IPS DF 4.7 (cell line): ENCODE measurements at regions not wholly inside any gene's neighbourhood (a gene's known extent, or its start where the extent isn't known, plus 50 kb on each side); places are given as distances from the start of the nearest gene placed in this dataset.

Source experiments
- DNase-seq: peaks from one replicate; pipeline ENCODE4 v3.0.0-alpha.2; 2013; ENCODE audit warnings: low spot score; ENCODE audit errors: extremely low read depth

GRCh38 chr10:43882711-43883110 is 234.0 kb upstream of the ZNF32 start:
- DNase-seq: no peak

DNA sequence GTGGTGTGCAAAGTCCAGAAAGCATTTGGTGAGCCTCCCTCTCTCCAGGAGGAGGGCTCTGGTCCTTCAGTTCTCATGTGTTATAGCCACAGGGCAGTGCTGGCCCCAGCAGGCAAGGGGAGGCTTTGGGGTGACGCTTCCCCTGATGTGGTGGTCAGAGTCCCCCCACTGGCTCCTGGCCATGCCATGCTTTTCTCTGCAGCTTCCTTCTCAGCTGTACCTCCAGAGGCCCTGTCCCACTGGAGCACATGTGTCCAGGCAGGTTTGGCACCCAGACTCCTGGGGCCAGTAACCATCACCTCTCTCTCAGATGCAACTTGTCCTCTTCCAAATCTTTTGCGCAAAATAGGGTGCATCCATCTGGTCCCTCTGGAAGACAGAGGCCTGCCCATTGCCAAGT is 233.0 kb upstream of the ZNF32 start:
- no peak for DNase-seq

- DNase-seq: no peak
Measured at GRCh38 chr10:43880160-43880559, 231.5 kb upstream of the ZNF32 start.

DNA sequence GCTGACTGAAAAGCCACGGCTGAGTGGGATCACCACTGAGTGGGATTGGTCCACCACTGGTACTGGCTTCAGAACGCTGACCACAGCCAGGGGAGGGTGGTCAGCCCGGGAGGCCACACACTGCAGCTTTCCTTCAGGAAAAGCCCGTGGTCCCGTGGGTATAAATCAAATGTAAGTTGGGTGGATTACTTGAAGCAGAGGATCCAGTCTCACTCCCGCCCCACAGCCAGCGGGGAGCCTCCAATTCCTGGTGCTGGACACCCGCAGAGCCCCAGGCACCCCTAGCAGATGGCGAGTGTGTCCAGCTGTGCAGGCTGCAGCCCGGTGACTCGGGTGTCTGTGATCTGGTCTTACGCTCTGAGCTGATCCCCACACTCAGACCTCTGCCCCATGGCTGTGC is 231.1 kb upstream of the ZNF32 start:
- DNase-seq: no peak

DNA sequence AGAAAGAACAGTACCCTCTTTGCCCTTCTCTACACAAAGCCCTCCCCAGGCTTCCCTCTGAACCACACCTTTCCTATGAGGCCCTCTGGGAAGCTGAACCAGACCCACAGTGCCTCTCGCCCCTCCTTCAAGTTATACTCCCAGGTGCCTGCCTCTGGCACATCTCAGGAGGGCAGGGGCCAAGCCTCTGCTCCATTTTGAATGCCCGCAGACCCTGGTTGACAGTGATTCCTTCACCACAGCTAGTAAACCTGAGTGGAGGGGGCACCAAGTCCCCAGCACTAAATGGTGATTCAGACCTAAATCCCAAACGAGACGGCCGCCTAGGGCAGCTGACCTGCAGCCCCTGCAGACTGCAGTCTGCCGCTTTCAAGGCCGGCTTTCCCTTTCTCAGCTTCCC is 230.5 kb upstream of the ZNF32 start:
- no peak for DNase-seq

DNA sequence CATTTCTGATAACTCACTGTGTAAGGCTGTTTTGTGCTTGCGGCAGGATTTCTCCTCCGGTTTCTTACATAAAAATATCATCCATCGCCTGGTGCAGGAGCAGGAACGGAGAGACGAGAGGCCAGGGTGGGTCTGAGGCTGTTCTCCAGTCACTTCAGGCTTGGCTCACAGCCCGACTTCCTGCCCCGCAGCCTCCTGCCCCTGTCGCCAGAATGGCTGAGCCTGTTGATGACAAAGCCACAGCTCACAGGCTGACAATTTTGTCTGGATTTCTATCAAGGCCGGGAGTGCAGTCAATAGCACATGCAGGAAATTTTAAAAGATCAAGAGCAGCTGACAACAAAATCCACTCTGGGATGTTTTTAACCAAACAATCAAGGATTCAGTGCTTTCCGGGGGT is 229.7 kb upstream of the ZNF32 start:
- DNase-seq: no peak

DNA sequence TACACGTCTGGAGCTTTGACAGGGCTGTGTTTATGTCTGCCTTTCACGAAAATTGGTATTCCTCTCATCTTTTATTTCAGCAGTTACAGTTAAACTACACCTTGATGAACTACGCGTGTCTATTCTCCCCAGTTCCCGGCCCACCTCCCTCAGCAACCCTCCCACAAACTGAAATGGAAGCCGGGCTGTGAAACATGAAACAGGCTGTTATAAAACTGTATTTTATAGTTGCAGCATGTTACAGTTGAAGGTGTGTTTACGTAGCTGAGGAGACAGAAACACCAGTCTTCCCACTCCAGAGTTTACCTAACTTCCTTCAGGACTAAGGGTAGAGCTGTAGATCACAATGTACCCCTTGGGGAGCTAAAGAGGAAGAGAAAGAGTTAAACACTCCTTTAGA is 228.3 kb upstream of the ZNF32 start:
- no peak for DNase-seq

- no peak for DNase-seq
Measured at GRCh38 chr10:43874984-43875383, 226.3 kb upstream of the ZNF32 start.

DNA sequence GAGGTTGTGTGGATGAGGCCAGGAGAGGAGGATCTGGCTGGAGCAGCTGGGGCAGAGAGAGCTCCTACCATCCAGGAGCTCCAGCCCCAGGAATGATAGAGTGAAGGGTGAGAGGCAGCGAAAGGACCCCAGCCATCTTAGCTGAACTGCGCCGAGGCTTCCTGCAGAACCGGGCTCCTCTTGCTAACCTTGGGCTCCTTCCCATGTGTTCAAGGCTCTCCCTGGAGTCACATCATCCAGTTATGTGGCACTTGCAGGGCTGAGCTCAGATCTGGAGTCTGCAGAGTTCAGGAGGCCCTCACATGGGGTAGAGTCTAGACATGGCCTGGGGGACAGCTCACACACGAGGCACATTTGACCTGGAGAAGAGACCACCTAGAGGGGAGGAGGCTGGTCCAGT is 225.0 kb upstream of the ZNF32 start:
- DNase-seq: no peak

- no peak for DNase-seq
Measured at GRCh38 chr10:43872644-43873043, 224.0 kb upstream of the ZNF32 start.

GRCh38 chr10:43871545-43871944 is 222.9 kb upstream of the ZNF32 start:
- DNase-seq: no peak

GRCh38 chr10:43870968-43871439 is 222.3 kb upstream of the ZNF32 start:
- no peak for DNase-seq

GRCh38 chr10:43869669-43870322 is 221.1 kb upstream of the ZNF32 start:
- DNase-seq: no peak

GRCh38 chr10:43868952-43869351 is 220.3 kb upstream of the ZNF32 start:
- DNase-seq: no peak

- DNase-seq: no peak
Measured at GRCh38 chr10:43867667-43868565, 219.2 kb upstream of the ZNF32 start.

DNA sequence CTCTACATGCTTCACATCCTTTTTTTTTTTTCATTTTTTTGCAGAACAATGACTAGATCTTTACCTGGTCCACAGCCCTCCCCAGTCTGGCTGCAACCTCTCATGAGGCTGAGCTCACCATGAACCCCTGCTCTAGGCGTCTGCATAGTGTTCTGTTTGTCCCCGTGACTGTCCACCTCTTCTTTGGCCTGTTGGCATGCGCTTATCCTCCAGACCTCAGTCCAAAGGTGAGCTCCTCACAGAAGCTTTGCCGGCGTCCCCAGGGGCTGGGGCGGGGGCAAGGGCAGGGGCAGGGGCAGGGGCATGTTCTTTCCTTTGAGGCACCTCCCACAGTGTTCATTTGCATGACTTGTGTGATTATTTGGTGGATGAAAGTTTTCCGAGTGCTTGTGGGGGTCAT is 218.4 kb upstream of the ZNF32 start:
- no peak for DNase-seq

DNA sequence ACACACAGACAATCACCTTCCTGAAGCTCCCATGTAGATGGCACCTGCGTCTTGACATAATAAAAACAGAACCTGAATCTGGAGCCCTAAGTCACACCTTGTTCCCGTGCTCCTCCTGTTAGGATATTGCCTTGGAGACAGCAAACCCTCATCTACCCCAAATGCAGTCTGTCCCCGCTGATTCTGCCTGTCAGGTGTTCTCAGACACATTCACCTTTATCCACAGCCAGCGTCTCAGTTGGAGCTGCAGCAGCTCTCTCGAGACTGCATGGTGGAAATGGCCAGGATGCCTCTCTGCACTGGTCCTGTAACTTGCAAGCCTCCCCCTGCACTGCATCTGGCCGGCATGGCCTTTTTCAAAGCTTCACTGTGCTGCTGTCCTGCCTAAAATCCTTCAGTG is 218.0 kb upstream of the ZNF32 start:
- no peak for DNase-seq

DNA sequence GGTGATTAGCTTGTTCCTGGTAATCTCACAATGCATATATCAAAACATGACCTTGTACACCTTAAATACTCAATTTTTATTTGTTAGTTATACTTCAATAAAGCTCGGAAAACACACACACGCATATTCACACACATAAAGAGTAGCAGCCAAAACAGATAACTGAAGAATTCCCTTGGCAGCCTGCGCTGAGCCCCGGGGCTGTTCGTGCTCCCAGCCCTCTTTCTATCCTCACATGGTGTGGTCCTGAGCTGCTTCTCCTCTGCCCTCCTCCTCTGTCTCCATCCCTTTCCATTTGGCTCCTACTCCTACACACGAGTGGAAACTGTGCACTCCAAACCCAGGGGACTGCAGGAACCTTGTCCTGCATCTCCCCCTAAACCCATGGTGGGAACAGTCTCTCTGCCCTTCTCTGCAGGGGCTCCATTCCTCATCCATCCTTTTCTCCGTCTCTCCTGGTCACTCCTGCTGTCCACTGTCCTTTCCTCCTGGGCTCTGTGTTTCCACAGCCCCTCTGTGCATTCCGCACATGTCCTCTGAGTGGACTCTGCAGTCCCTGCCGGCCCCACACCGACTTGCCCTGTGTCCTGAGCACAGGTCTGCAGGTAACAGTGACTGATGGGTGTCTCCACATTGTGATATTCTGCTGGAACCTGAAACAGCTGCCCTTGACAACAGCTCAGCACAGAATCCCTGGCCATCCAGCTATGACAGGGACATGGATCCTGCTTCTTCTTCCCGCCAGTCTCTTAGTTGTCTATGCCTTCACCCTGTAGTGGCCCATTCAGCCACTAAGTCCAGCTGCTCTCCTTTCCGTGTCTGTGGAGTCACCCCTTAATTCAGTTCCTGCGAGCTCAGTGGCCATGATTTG is 216.8 kb upstream of the ZNF32 start:
- no peak for DNase-seq

DNA sequence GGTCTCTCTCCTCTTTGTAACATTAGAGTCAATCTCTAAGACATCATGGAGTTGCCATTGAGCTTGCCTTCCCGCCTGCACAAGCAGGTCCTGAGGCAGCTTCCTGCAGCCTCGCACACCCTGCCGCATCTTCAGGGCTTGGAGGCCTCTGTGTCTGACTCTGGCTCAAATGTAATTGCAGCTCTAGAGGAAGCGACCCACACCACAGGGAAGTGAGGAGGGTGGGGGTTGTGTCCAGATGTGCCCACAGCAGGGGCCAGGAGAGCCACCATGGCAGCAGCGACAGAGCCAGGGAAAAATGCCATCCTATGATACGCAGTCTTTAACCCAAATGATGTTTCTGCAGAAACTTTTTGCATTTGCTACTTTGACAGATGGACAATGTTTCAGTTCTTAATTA is 216.0 kb upstream of the ZNF32 start:
- no peak for DNase-seq

- DNase-seq: no peak
Measured at GRCh38 chr10:43863859-43864591, 215.3 kb upstream of the ZNF32 start.

GRCh38 chr10:43863270-43863669 is 214.6 kb upstream of the ZNF32 start:
- no peak for DNase-seq
